ENCODE measurements at regions not wholly inside any gene's neighbourhood (a gene's known extent, or its start where the extent isn't known, plus 50 kb on each side); places are given as distances from the start of the nearest gene placed in this dataset.

- no peak for TF ChIP-seq YY1 (IDR thresholded peaks at IDR 0.05; ENCODE audit: low read depth)
- no peak for TF ChIP-seq NFIC (IDR thresholded peaks at IDR 0.05)
- TF ChIP-seq, protein P1, sequence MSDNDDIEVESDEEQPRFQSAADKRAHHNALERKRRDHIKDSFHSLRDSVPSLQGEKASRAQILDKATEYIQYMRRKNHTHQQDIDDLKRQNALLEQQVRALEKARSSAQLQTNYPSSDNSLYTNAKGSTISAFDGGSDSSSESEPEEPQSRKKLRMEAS (IDR thresholded peaks at IDR 0.05), result no peak
- no peak for TF ChIP-seq USF1 (IDR thresholded peaks at IDR 0.05)
- no peak for TF ChIP-seq CREB1 (IDR thresholded peaks at IDR 0.05; ENCODE audit: low read depth)
- TF ChIP-seq EGR1 (IDR thresholded peaks at IDR 0.05), result no peak
- TF ChIP-seq CEBPB (IDR thresholded peaks at IDR 0.05), result no peak
- TF ChIP-seq, protein P2, sequence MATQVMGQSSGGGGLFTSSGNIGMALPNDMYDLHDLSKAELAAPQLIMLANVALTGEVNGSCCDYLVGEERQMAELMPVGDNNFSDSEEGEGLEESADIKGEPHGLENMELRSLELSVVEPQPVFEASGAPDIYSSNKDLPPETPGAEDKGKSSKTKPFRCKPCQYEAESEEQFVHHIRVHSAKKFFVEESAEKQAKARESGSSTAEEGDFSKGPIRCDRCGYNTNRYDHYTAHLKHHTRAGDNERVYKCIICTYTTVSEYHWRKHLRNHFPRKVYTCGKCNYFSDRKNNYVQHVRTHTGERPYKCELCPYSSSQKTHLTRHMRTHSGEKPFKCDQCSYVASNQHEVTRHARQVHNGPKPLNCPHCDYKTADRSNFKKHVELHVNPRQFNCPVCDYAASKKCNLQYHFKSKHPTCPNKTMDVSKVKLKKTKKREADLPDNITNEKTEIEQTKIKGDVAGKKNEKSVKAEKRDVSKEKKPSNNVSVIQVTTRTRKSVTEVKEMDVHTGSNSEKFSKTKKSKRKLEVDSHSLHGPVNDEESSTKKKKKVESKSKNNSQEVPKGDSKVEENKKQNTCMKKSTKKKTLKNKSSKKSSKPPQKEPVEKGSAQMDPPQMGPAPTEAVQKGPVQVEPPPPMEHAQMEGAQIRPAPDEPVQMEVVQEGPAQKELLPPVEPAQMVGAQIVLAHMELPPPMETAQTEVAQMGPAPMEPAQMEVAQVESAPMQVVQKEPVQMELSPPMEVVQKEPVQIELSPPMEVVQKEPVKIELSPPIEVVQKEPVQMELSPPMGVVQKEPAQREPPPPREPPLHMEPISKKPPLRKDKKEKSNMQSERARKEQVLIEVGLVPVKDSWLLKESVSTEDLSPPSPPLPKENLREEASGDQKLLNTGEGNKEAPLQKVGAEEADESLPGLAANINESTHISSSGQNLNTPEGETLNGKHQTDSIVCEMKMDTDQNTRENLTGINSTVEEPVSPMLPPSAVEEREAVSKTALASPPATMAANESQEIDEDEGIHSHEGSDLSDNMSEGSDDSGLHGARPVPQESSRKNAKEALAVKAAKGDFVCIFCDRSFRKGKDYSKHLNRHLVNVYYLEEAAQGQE (IDR thresholded peaks at IDR 0.05; ENCODE audit: low read depth), result no peak
- TF ChIP-seq TCF12 (IDR thresholded peaks at IDR 0.05; ENCODE audit: low read depth), result no peak
- TF ChIP-seq TAF1 (IDR thresholded peaks at IDR 0.05; ENCODE audit: low read depth), result no peak
- no peak for TF ChIP-seq TEAD4 (IDR thresholded peaks at IDR 0.05)
- TF ChIP-seq FOXM1 (IDR thresholded peaks at IDR 0.05; ENCODE audit: borderline replicate concordance, low read depth), result no peak
- TF ChIP-seq ZBTB7A (IDR thresholded peaks at IDR 0.05; ENCODE audit: low read depth), result no peak
- TF ChIP-seq RAD21 (IDR thresholded peaks at IDR 0.05; ENCODE audit: low read depth), result no peak
- TF ChIP-seq EP300 (IDR thresholded peaks at IDR 0.05; ENCODE audit: borderline replicate concordance), result no peak
These were observed 426.5 kb upstream of the DAB1 start for GRCh38 chr1:57850176-57850940.

DNA sequence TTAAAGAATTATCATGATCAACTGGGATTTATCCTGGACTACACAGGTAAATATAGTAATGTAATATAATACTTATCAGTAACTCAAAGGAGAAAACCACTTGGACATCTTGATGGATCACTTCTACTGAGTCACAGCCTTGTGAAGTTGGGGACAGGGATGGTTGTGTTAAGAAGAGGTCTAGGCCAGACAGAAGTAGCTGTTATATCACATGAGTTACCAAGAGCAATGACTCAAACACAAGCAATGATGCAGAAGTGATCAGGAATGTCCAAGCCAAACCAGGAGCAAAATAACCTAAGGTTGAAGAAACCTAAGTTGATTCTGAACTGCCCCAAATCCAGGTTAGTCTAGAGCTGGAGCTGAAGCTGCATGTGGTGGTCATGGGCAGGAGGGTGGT is 424.5 kb upstream of the DAB1 start:
- TF ChIP-seq TAF1 (IDR thresholded peaks at IDR 0.05; ENCODE audit: low read depth) (no peak), EGR1 (IDR thresholded peaks at IDR 0.05) (no peak), YY1 (IDR thresholded peaks at IDR 0.05; ENCODE audit: low read depth) (no peak), RAD21 (IDR thresholded peaks at IDR 0.05; ENCODE audit: low read depth) (no peak), CREB1 (IDR thresholded peaks at IDR 0.05; ENCODE audit: low read depth) (no peak), FOXM1 (IDR thresholded peaks at IDR 0.05; ENCODE audit: borderline replicate concordance, low read depth) (no peak), USF1 (IDR thresholded peaks at IDR 0.05) (no peak), TCF12 (IDR thresholded peaks at IDR 0.05; ENCODE audit: low read depth) (no peak), TEAD4 (IDR thresholded peaks at IDR 0.05) (no peak)
- TF ChIP-seq, protein P1 (IDR thresholded peaks at IDR 0.05), result no peak
- TF ChIP-seq, protein P2 (IDR thresholded peaks at IDR 0.05; ENCODE audit: low read depth), result no peak

GRCh38 chr1:57845041-57845440 is 421.2 kb upstream of the DAB1 start:
- TF ChIP-seq CEBPB (IDR thresholded peaks at IDR 0.05), result no peak
- no peak for TF ChIP-seq EP300 (IDR thresholded peaks at IDR 0.05; ENCODE audit: borderline replicate concordance)
- TF ChIP-seq TAF1 (IDR thresholded peaks at IDR 0.05; ENCODE audit: low read depth), result no peak
- TF ChIP-seq EGR1 (IDR thresholded peaks at IDR 0.05), result no peak
- TF ChIP-seq NFIC (IDR thresholded peaks at IDR 0.05), result no peak
- no peak for TF ChIP-seq CREB1 (IDR thresholded peaks at IDR 0.05; ENCODE audit: low read depth)
- TF ChIP-seq USF1 (IDR thresholded peaks at IDR 0.05), result no peak
- TF ChIP-seq TEAD4 (IDR thresholded peaks at IDR 0.05), result no peak

GRCh38 chr1:57844382-57844980 is 420.6 kb upstream of the DAB1 start:
- TF ChIP-seq ZBTB7A (IDR thresholded peaks at IDR 0.05; ENCODE audit: low read depth) (no peak), CREB1 (IDR thresholded peaks at IDR 0.05; ENCODE audit: low read depth) (no peak), USF1 (IDR thresholded peaks at IDR 0.05) (no peak), EGR1 (IDR thresholded peaks at IDR 0.05) (no peak), EP300 (IDR thresholded peaks at IDR 0.05; ENCODE audit: borderline replicate concordance) (no peak), CEBPB (IDR thresholded peaks at IDR 0.05) (no peak), NFIC (IDR thresholded peaks at IDR 0.05) (no peak), FOXM1 (IDR thresholded peaks at IDR 0.05; ENCODE audit: borderline replicate concordance, low read depth) (no peak), YY1 (IDR thresholded peaks at IDR 0.05; ENCODE audit: low read depth) (no peak), RAD21 (IDR thresholded peaks at IDR 0.05; ENCODE audit: low read depth) (no peak), TCF12 (IDR thresholded peaks at IDR 0.05; ENCODE audit: low read depth) (no peak), TEAD4 (IDR thresholded peaks at IDR 0.05) (no peak), TAF1 (IDR thresholded peaks at IDR 0.05; ENCODE audit: low read depth) (no peak)
- TF ChIP-seq, protein P2 (IDR thresholded peaks at IDR 0.05; ENCODE audit: low read depth), result no peak
- TF ChIP-seq, protein P1 (IDR thresholded peaks at IDR 0.05), result no peak

Data from Ishikawa (cell line).